MM.1S (cell line): ENCODE measurements at regions not wholly inside any gene's neighbourhood (a gene's known extent, or its start where the extent isn't known, plus 50 kb on each side); places are given as distances from the start of the nearest gene placed in this dataset.

Experiments
- DNase-seq: peaks from one replicate; pipeline ENCODE4 v3.0.0-alpha.2; 2015
- H2AFZ ChIP-seq: fragments of 300-600 bp; sonication (generic); 2 replicates; pipeline ENCODE4 v1.6.0; 2016; ENCODE audit warnings: antibody characterized with exemption, low read length
- H3F3A ChIP-seq: fragments of 300-600 bp; sonication (generic); 2 replicates; pipeline ENCODE4 v1.6.1; 2016; ENCODE audit warnings: mild to moderate bottlenecking, antibody characterized with exemption, low read length, moderate library complexity, mixed read lengths; ENCODE audit not compliant: insufficient read depth
- H3K27ac ChIP-seq: fragments of 300-600 bp; sonication (generic); 2 replicates; pipeline ENCODE4 v1.5.1; 2016; ENCODE audit warnings: mild to moderate bottlenecking, low read length
- H3K27me3 ChIP-seq: fragments of 300-600 bp; sonication (generic); replicated peaks from 2 replicates; pipeline ENCODE4 v1.6.0; 2016; ENCODE audit warnings: low read length; ENCODE audit not compliant: insufficient read depth
- H3K36me3 ChIP-seq: fragments of 300-600 bp; sonication (generic); replicated peaks from 2 replicates; pipeline ENCODE4 v1.6.1; 2016; ENCODE audit warnings: mild to moderate bottlenecking, low read length, mixed read lengths; ENCODE audit not compliant: insufficient read depth
- H3K4me1 ChIP-seq: fragments of 300-600 bp; sonication (generic); 2 replicates; pipeline ENCODE4 v1.6.1; 2016; ENCODE audit warnings: low read length, mixed read lengths
- H3K4me2 ChIP-seq: fragments of 300-600 bp; sonication (generic); 2 replicates; pipeline ENCODE4 v1.6.0; 2016; ENCODE audit warnings: low read depth, low read length
- H3K4me3 ChIP-seq: fragments of 300-600 bp; sonication (generic); 2 replicates; pipeline ENCODE4 v1.5.1; 2016; ENCODE audit warnings: low read length, mixed read lengths
- H3K79me2 ChIP-seq: fragments of 300-600 bp; sonication (generic); 2 replicates; pipeline ENCODE4 v1.6.1; 2016; ENCODE audit warnings: mixed run types, low read length, mixed read lengths
- H3K9ac ChIP-seq: fragments of 300-600 bp; sonication (generic); 2 replicates; pipeline ENCODE4 v1.6.1; 2016; ENCODE audit warnings: low read length, mixed read lengths
- H3K9me2 ChIP-seq: fragments of 300-600 bp; sonication (generic); replicated peaks from 2 replicates; pipeline ENCODE4 v1.6.1; 2016; ENCODE audit warnings: mild to moderate bottlenecking, low read length, mixed read lengths; ENCODE audit not compliant: insufficient read depth
- H3K9me3 ChIP-seq: fragments of 300-600 bp; sonication (generic); replicated peaks from 2 replicates; pipeline ENCODE4 v1.6.1; 2016; ENCODE audit warnings: mild to moderate bottlenecking, low read length, mixed read lengths; ENCODE audit not compliant: insufficient read depth
- H4K20me1 ChIP-seq: fragments of 300-600 bp; sonication (generic); 2 replicates; pipeline ENCODE4 v1.6.1; 2016; ENCODE audit warnings: mild to moderate bottlenecking, low read length, moderate library complexity, mixed read lengths; ENCODE audit not compliant: insufficient read depth
- EZH2 ChIP-seq: fragments of 300-600 bp; sonication (generic); optimal IDR thresholded peaks from 2 replicates; pipeline ENCODE3; 2017; ENCODE audit warnings: low read depth, mild to moderate bottlenecking, antibody characterized with exemption, low read length, mixed read lengths
- EZH2phosphoT487 ChIP-seq: fragments of 300-600 bp; sonication (generic); IDR thresholded peaks from 2 replicates; pipeline ENCODE4 v1.6.1; 2018; ENCODE audit warnings: antibody characterized with exemption, low read length
- TF ChIP-seq, protein P1 (sequence below): fragments of 300-600 bp; sonication (generic); IDR thresholded peaks from 2 replicates; pipeline ENCODE4 v1.5.1; 2016; ENCODE audit warnings: antibody characterized with exemption, low read length, mixed read lengths

DNA sequence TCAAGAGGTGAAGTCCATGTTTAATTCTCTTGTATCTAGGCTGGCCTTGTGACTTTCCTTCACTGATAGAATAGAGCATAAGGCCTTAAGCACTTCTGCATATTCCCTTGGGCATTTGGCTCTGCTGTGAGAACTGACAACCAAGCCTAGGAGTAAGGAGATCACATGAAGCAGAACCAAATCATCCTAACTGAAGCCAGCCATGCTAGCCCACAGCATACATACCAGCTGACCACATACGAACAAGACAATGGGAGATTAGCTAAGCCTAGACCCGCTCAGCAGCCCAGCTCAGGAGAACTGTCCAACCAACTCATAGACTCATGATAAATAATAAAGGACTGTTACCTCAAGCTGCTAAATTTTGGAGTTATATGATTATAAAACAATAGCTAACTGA is 114.6 kb upstream of the NEK7 start:
- H3K9ac ChIP-seq: no peak overlapping the region
- no peak overlapping the region for H3K4me2 ChIP-seq
- H3K4me1 ChIP-seq: no peaks in the 10 kb centered on the region
- no peak overlapping the region for H3K27ac ChIP-seq
- H3K9me3 ChIP-seq: no peaks in the 10 kb centered on the region
- DNase-seq: no peak
- TF ChIP-seq EZH2 (no peak), EZH2phosphoT487 (no peak)
- TF ChIP-seq, protein P1, sequence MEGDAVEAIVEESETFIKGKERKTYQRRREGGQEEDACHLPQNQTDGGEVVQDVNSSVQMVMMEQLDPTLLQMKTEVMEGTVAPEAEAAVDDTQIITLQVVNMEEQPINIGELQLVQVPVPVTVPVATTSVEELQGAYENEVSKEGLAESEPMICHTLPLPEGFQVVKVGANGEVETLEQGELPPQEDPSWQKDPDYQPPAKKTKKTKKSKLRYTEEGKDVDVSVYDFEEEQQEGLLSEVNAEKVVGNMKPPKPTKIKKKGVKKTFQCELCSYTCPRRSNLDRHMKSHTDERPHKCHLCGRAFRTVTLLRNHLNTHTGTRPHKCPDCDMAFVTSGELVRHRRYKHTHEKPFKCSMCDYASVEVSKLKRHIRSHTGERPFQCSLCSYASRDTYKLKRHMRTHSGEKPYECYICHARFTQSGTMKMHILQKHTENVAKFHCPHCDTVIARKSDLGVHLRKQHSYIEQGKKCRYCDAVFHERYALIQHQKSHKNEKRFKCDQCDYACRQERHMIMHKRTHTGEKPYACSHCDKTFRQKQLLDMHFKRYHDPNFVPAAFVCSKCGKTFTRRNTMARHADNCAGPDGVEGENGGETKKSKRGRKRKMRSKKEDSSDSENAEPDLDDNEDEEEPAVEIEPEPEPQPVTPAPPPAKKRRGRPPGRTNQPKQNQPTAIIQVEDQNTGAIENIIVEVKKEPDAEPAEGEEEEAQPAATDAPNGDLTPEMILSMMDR: no peak
- no peaks in the 10 kb centered on the region for H3K27me3 ChIP-seq
- no peaks in the 10 kb centered on the region for H3K9me2 ChIP-seq
- no peak overlapping the region for H2AFZ ChIP-seq
- H3K36me3 ChIP-seq: no peaks in the 10 kb centered on the region
- H3F3A ChIP-seq: no peaks in the 10 kb centered on the region
- H3K79me2 ChIP-seq: no peaks in the 10 kb centered on the region
- H3K4me3 ChIP-seq: no peak overlapping the region
- H4K20me1 ChIP-seq: no peaks in the 10 kb centered on the region

DNA sequence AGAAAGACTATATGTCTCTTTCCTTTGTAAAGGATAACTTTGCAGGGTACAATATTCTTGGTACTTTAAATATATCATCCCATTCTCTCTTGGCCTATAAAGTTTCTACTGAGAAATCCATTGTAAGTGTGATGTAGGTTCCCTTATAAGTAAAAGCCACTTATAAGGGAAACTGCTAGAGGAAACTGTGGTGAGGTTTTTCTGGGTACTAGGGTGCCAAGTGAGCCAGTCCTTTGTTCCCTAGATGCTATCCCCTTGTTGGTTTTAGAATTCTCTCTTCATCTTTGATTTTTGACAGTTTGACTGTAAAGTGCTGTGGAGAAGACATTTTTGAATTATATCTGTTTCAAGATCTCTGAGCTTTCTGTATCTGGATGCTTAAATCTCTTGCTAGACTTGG is 108.9 kb upstream of the NEK7 start:
- no peak overlapping the region for H3K27ac ChIP-seq
- H3K4me3 ChIP-seq: no peak overlapping the region
- H3K9me2 ChIP-seq: no peaks in the 10 kb centered on the region
- H4K20me1 ChIP-seq: no peaks in the 10 kb centered on the region
- peak; percentile 15 for DNase-seq
- H3K4me1 ChIP-seq: 0 out of 2 replicates have a peak, but pooled peaks cover 10% of the 10 kb centered on the region
- peak overlapping the region; percentile 2; the same call in 1 of the 2 replicates for H3K4me2 ChIP-seq
- H3F3A ChIP-seq: no peaks in the 10 kb centered on the region; the same call in 1 of the 2 replicates
- no peak overlapping the region for H2AFZ ChIP-seq
- H3K36me3 ChIP-seq: no peaks in the 10 kb centered on the region
- H3K9me3 ChIP-seq: no peaks in the 10 kb centered on the region
- no peaks in the 10 kb centered on the region for H3K27me3 ChIP-seq
- TF ChIP-seq, protein P1: no peak
- no peak for TF ChIP-seq EZH2phosphoT487
- no peak overlapping the region for H3K9ac ChIP-seq
- no peaks in the 10 kb centered on the region for H3K79me2 ChIP-seq

DNA sequence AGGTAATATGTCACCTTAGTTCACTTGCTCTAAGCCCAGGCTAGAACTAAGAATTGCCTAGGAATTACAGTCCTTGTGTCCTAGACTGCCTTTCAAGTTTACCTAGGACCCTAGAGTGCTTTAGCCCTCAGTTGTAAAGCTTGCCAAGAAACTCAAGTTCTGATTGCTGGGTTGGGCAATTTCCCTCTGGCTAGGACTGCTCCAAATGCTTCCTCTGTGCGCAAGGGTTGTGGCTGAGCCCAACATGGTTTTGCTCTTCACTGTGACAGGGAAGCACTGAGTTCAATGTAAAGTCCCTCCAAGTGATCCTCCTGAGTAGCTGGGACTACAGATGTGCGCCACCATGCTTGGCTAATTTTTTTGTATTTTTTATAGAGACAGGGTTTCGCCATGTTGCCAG is 102.3 kb upstream of the NEK7 start:
- no peaks in the 10 kb centered on the region for H4K20me1 ChIP-seq
- no peak overlapping the region for H3K4me3 ChIP-seq
- H3K4me2 ChIP-seq: no peak overlapping the region
- H3K27me3 ChIP-seq: no peaks in the 10 kb centered on the region
- no peak overlapping the region for H2AFZ ChIP-seq
- no peak for DNase-seq
- no peak overlapping the region for H3K27ac ChIP-seq
- H3K4me1 ChIP-seq: peaks cover 6% of the 10 kb centered on the region; the same call in 1 of the 2 replicates
- H3K9me2 ChIP-seq: no peaks in the 10 kb centered on the region
- no peak overlapping the region for H3K9ac ChIP-seq
- no peaks in the 10 kb centered on the region for H3F3A ChIP-seq
- H3K79me2 ChIP-seq: no peaks in the 10 kb centered on the region
- no peaks in the 10 kb centered on the region for H3K36me3 ChIP-seq
- H3K9me3 ChIP-seq: no peaks in the 10 kb centered on the region
- TF ChIP-seq EZH2phosphoT487 (no peak), EZH2 (no peak)
- TF ChIP-seq, protein P1: no peak
